K562 (cell line): ENCODE measurements at regions not wholly inside any gene's neighbourhood (a gene's known extent, or its start where the extent isn't known, plus 50 kb on each side); places are given as distances from the start of the nearest gene placed in this dataset.

Experiments used
- ATAC-seq: fragments of 200-7000 bp; cut with Tn5 transposase; 3 replicates; pipeline ENCODE4 v1.9.1; 2020; ENCODE audit warnings: moderate library complexity
- BruUV-seq: library from RNA; stranded (reverse); fragments of 400-500 nt; replicated peaks from 2 replicates; lab custom pipeline; 2021; lab: Mats Ljungman, UMichigan
- CTCF ChIA-PET: fragments of 300-600 bp; formaldehyde crosslinking; extraction: SDS; loops from one replicate; lab custom pipeline; 2021; ENCODE audit warnings: low intra/inter-chr PET ratio; lab: Yijun Ruan, JAX
- POLR2A ChIA-PET: fragments of 300-600, 350-650 bp; sonication (Branson Sonifier 250); formaldehyde crosslinking; extraction: SDS; loops from one replicate; lab custom pipeline; 2021; ENCODE audit warnings: antibody characterized with exemption, inconsistent platforms; lab: Yijun Ruan, JAX
- DNase-seq, 4 experiments: peaks; one replicate each; pipeline versions ENCODE4 v3.0.0 to v3.0.0-alpha.2; 2011 to 2018; ENCODE audit warnings: low spot score in 3 of 4, mixed read lengths in 3 of 4; ENCODE audit errors: extremely low read depth in 1 of 4
- FAIRE-seq: peaks from 2 replicates; lab custom pipeline; 2011; peaks lifted over from hg19 to GRCh38; lab: Jason Lieb, UNC
- H2AFZ ChIP-seq: 2 replicates; pipeline ENCODE4 v1.6.0; 2011; ENCODE audit warnings: low read depth, low read length, control low read depth, inconsistent platforms
- H3K27ac ChIP-seq: fragments of 200-600 bp; 3 replicates; pipeline ENCODE4 v1.8.0; 2011; ENCODE audit warnings: low read depth, mild to moderate bottlenecking, control low read depth, inconsistent platforms, low read length, moderate library complexity, mixed read lengths; ENCODE audit errors: extremely low read depth
- H3K27me3 ChIP-seq, 2 experiments: fragments of 300-600 bp in 1 of 2; 2 replicates in 1 of 2; 3 replicates in 1 of 2; pipeline versions ENCODE4 v1.6.0 to v1.8.0; 2011; ENCODE audit warnings: inconsistent platforms in 2 of 2, low read length in 2 of 2, mild to moderate bottlenecking in 1 of 2, mixed read lengths in 1 of 2, moderate library complexity in 1 of 2; ENCODE audit not compliant: control insufficient read depth in 2 of 2, insufficient read depth in 2 of 2
- H3K36me3 ChIP-seq: fragments of 300-600 bp; 3 replicates; pipeline ENCODE4 v1.8.0; 2011; ENCODE audit warnings: mild to moderate bottlenecking, low read length, inconsistent platforms; ENCODE audit not compliant: control insufficient read depth, insufficient read depth
- H3K4me1 ChIP-seq, 2 experiments: fragments of 200-600 bp in 1 of 2; replicated peaks in 1 of 2; 2 replicates in 1 of 2; 3 replicates in 1 of 2; pipeline versions ENCODE4 v1.5.1 to v1.8.0; 2011; ENCODE audit warnings: inconsistent platforms in 2 of 2, low read length in 2 of 2, mild to moderate bottlenecking in 1 of 2, mixed read lengths in 1 of 2, moderate library complexity in 1 of 2; ENCODE audit not compliant: control insufficient read depth in 2 of 2, insufficient read depth in 2 of 2
- H3K4me2 ChIP-seq: 2 replicates; pipeline ENCODE4 v1.6.1; 2011; ENCODE audit warnings: low read length, control low read depth, inconsistent platforms, mixed read lengths; ENCODE audit not compliant: insufficient read depth
- H3K4me3 ChIP-seq: fragments of 200-600 bp; sonication (generic), shearing (Covaris generic); 2 replicates; pipeline ENCODE4 v1.5.1; 2016; ENCODE audit warnings: control low read depth, inconsistent platforms
- H3K79me2 ChIP-seq: fragments of 200-600 bp; 3 replicates; pipeline ENCODE4 v1.8.0; 2011; ENCODE audit warnings: low read length, inconsistent platforms; ENCODE audit not compliant: control insufficient read depth, insufficient read depth
- H3K9ac ChIP-seq, 2 experiments: 2 replicates each; pipeline versions ENCODE4 v1.6.0 to v1.6.1; 2011; ENCODE audit warnings: low read depth in 2 of 2, low read length in 2 of 2, control low read depth in 1 of 2, inconsistent platforms in 1 of 2, mild to moderate bottlenecking in 1 of 2, mixed read lengths in 1 of 2; ENCODE audit not compliant: insufficient read depth in 1 of 2
- H3K9me1 ChIP-seq: one replicate; pipeline ENCODE4 v1.6.0; 2011; ENCODE audit warnings: inconsistent platforms, mild to moderate bottlenecking, low read length, moderate library complexity; ENCODE audit not compliant: control insufficient read depth, insufficient read depth
- H3K9me3 ChIP-seq: replicated peaks from 2 replicates; pipeline ENCODE4 v1.5.1; 2011; ENCODE audit warnings: low read depth, low read length, inconsistent platforms; ENCODE audit not compliant: control insufficient read depth, insufficient read depth
- H4K20me1 ChIP-seq: replicated peaks from 2 replicates; pipeline ENCODE4 v1.6.1; 2011; ENCODE audit warnings: low read length, inconsistent platforms, mixed read lengths; ENCODE audit not compliant: control insufficient read depth, insufficient read depth
- MNT ChIP-seq, 2 experiments: fragments of 450-650 bp; conservative IDR thresholded peaks; 2 replicates each; pipeline ENCODE4 v1.6.1; 2017; ENCODE audit warnings: mild to moderate bottlenecking in 2 of 2, moderate library complexity in 2 of 2
- PML ChIP-seq: IDR thresholded peaks from 2 replicates; pipeline ENCODE4 v1.6.1; 2012; ENCODE audit warnings: low read length, inconsistent platforms
- RBM39 ChIP-seq: fragments of 200-400 bp; formaldehyde crosslinking; optimal IDR thresholded peaks from 2 replicates; pipeline ENCODE3; 2018; ENCODE audit warnings: low read depth, low read length
- ZNF282 ChIP-seq: sonication (generic); formaldehyde crosslinking; IDR thresholded peaks from 2 replicates; pipeline ENCODE4 v1.8.1; 2023; ENCODE audit warnings: missing genetic modification reagents
- WGBS: fragments of 100-300 bp; shearing (Covaris generic); methylation state at CpG from one replicate; pipeline ENCODE4 v1.1.6; 2016; ENCODE audit warnings: low coverage, mixed read lengths; ENCODE audit not compliant: insufficient coverage; ENCODE audit errors: missing lambda C conversion rate; 5-methylcytosine and 5-hydroxymethylcytosine counted together
- in situ Hi-C: fragments of 300-500 bp; cut with MboI; formaldehyde crosslinking; loops from 4 replicates; pipeline ENCODE4 v1.15.0; 2018; ENCODE audit warnings: inconsistent platforms, mixed read lengths
- intact Hi-C: fragments of 100-400 bp; cut with micrococcal nuclease; formaldehyde crosslinking; loops from 2 replicates; pipeline ENCODE4 v1.14.2; 2022
- TF ChIP-seq, protein P1 (sequence below): sonication (generic); formaldehyde crosslinking; IDR thresholded peaks from 2 replicates; pipeline ENCODE4 v1.8.0; 2022; ENCODE audit warnings: mild to moderate bottlenecking, missing genetic modification reagents
- TF ChIP-seq, protein P2 (sequence below): fragments of 450-650 bp; formaldehyde crosslinking; IDR thresholded peaks from 2 replicates; pipeline ENCODE4 v1.4.0; 2020; ENCODE audit warnings: mild to moderate bottlenecking, moderate library complexity
- TF ChIP-seq, protein P3 (sequence below): fragments of 250-450 bp; sonication (Bioruptor Pico); IDR thresholded peaks from 2 replicates; pipeline ENCODE4 v1.4.0; 2020; ENCODE audit warnings: borderline replicate concordance
- TF ChIP-seq, protein P4 (sequence below): fragments of 450-650 bp; formaldehyde crosslinking; IDR thresholded peaks from 2 replicates; pipeline ENCODE4 v1.4.0; 2020; ENCODE audit warnings: mild to moderate bottlenecking

DNA sequence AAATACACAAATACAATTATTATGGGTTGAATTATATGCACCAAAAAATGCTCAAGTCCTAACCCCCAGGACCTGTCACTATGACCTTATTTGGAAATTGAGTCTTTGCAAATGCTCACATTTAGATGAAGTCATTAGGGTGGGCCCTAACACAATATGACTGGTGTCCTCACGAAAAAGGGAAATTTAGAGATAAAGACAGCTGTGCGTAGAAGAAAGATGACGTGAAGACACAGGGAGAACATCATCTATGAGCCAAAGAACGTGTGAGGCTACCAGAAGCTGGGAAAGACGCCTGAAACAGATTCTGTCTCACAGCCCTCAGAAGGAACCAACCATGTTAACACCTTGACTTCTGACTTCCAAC, 259.2 kb downstream of the EMP1 start:
- in situ Hi-C loops, result no loop called here

More for the DNA sequence above, 259.2 kb downstream of the EMP1 start:
- TF ChIP-seq MNT (conservative IDR thresholded peaks at IDR 0.05) (no peak), ZNF282 (CRISPR knock-in tag) (no peak), RBM39 (no peak), PML (no peak)
- TF ChIP-seq, protein P1, sequence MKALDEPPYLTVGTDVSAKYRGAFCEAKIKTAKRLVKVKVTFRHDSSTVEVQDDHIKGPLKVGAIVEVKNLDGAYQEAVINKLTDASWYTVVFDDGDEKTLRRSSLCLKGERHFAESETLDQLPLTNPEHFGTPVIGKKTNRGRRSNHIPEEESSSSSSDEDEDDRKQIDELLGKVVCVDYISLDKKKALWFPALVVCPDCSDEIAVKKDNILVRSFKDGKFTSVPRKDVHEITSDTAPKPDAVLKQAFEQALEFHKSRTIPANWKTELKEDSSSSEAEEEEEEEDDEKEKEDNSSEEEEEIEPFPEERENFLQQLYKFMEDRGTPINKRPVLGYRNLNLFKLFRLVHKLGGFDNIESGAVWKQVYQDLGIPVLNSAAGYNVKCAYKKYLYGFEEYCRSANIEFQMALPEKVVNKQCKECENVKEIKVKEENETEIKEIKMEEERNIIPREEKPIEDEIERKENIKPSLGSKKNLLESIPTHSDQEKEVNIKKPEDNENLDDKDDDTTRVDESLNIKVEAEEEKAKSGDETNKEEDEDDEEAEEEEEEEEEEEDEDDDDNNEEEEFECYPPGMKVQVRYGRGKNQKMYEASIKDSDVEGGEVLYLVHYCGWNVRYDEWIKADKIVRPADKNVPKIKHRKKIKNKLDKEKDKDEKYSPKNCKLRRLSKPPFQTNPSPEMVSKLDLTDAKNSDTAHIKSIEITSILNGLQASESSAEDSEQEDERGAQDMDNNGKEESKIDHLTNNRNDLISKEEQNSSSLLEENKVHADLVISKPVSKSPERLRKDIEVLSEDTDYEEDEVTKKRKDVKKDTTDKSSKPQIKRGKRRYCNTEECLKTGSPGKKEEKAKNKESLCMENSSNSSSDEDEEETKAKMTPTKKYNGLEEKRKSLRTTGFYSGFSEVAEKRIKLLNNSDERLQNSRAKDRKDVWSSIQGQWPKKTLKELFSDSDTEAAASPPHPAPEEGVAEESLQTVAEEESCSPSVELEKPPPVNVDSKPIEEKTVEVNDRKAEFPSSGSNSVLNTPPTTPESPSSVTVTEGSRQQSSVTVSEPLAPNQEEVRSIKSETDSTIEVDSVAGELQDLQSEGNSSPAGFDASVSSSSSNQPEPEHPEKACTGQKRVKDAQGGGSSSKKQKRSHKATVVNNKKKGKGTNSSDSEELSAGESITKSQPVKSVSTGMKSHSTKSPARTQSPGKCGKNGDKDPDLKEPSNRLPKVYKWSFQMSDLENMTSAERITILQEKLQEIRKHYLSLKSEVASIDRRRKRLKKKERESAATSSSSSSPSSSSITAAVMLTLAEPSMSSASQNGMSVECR (CRISPR knock-in tag), result no peak
- TF ChIP-seq, protein P2, sequence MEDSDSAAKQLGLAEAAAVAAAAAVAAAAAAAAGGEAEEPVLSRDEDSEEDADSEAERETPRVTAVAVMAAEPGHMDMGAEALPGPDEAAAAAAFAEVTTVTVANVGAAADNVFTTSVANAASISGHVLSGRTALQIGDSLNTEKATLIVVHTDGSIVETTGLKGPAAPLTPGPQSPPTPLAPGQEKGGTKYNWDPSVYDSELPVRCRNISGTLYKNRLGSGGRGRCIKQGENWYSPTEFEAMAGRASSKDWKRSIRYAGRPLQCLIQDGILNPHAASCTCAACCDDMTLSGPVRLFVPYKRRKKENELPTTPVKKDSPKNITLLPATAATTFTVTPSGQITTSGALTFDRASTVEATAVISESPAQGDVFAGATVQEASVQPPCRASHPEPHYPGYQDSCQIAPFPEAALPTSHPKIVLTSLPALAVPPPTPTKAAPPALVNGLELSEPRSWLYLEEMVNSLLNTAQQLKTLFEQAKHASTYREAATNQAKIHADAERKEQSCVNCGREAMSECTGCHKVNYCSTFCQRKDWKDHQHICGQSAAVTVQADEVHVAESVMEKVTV (CRISPR knock-in tag), result no peak
- TF ChIP-seq, protein P3, sequence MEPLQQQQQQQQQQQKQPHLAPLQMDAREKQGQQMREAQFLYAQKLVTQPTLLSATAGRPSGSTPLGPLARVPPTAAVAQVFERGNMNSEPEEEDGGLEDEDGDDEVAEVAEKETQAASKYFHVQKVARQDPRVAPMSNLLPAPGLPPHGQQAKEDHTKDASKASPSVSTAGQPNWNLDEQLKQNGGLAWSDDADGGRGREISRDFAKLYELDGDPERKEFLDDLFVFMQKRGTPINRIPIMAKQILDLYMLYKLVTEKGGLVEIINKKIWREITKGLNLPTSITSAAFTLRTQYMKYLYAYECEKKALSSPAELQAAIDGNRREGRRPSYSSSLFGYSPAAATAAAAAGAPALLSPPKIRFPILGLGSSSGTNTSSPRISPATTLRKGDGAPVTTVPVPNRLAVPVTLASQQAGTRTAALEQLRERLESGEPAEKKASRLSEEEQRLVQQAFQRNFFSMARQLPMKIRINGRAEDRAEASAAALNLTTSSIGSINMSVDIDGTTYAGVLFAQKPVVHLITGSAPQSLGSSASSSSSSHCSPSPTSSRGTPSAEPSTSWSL, result no peak
- TF ChIP-seq, protein P4, sequence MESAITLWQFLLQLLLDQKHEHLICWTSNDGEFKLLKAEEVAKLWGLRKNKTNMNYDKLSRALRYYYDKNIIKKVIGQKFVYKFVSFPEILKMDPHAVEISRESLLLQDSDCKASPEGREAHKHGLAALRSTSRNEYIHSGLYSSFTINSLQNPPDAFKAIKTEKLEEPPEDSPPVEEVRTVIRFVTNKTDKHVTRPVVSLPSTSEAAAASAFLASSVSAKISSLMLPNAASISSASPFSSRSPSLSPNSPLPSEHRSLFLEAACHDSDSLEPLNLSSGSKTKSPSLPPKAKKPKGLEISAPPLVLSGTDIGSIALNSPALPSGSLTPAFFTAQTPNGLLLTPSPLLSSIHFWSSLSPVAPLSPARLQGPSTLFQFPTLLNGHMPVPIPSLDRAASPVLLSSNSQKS (CRISPR knock-in tag), result no peak
- 0% methylated on average over 5 of the region's 5 CpGs for WGBS
- no peak overlapping the region for H2AFZ ChIP-seq
- H3K27me3 ChIP-seq, result no peaks in the 10 kb centered on the region
- DNase-seq (no peak), ATAC-seq (no peak), FAIRE-seq (no peak)
- CTCF ChIA-PET, result no interaction called here
- no TSS peak for BruUV-seq
- H3K4me3 ChIP-seq, result no peak overlapping the region
- no peak overlapping the region for H3K4me2 ChIP-seq
- H3K27ac ChIP-seq, result no peak overlapping the region
- no peaks in the 10 kb centered on the region for H3K4me1 ChIP-seq
- POLR2A ChIA-PET, result no interaction called here
- H3K9ac ChIP-seq, result no peak overlapping the region
- no peaks in the 10 kb centered on the region for H3K9me3 ChIP-seq
- H3K36me3 ChIP-seq, result no peaks in the 10 kb centered on the region
- intact Hi-C loops, result no loop called here
- no peaks in the 10 kb centered on the region; the same call in 1 of the 2 replicates for H4K20me1 ChIP-seq
- H3K9me1 ChIP-seq, result no peaks in the 10 kb centered on the region
- no peaks in the 10 kb centered on the region for H3K79me2 ChIP-seq
